Urinary bladder (tissue), 3 donors: ENCODE measurements at regions not wholly inside any gene's neighbourhood (a gene's known extent, or its start where the extent isn't known, plus 50 kb on each side); places are given as distances from the start of the nearest gene placed in this dataset.

ENCODE experiments used
- DNase-seq: peaks from one replicate; pipeline ENCODE4 v3.0.0-alpha.2; 2015; ENCODE audit errors: extremely low spot score
- H3K27ac ChIP-seq: one replicate; pipeline ENCODE4 v1.5.1; 2013; ENCODE audit warnings: low read depth, mild to moderate bottlenecking, moderate library complexity
- H3K36me3 ChIP-seq: one replicate; pipeline ENCODE4 v1.6.1; 2013; ENCODE audit warnings: mild to moderate bottlenecking, moderate library complexity; ENCODE audit not compliant: insufficient read depth
- H3K4me1 ChIP-seq: one replicate; pipeline ENCODE4 v1.6.1; 2013; ENCODE audit warnings: mild to moderate bottlenecking, moderate library complexity; ENCODE audit not compliant: insufficient read depth
- H3K4me3 ChIP-seq: one replicate; pipeline ENCODE4 v1.5.1; 2013; ENCODE audit warnings: low read depth, low read length
- WGBS: extraction: QIAGEN DNeasy Blood & Tissue Kit; methylation state at CpG from one replicate; pipeline ENCODE4 v1.1.7; 2013; 5-methylcytosine and 5-hydroxymethylcytosine counted together
- donor health status: healthy with polysubstance abuse.
- donor health status: healthy.

GRCh38 chr13:87259479-87260083 is 411.6 kb upstream of the SLITRK5 start:
- H3K36me3 ChIP-seq = no peaks in the 10 kb centered on the region
- no peak for DNase-seq
- H3K27ac ChIP-seq = no peak overlapping the region
- 29% methylated on average over 5 of the region's 5 CpGs for WGBS
- no peak overlapping the region for H3K4me3 ChIP-seq
- H3K4me1 ChIP-seq = no peaks in the 10 kb centered on the region

DNA sequence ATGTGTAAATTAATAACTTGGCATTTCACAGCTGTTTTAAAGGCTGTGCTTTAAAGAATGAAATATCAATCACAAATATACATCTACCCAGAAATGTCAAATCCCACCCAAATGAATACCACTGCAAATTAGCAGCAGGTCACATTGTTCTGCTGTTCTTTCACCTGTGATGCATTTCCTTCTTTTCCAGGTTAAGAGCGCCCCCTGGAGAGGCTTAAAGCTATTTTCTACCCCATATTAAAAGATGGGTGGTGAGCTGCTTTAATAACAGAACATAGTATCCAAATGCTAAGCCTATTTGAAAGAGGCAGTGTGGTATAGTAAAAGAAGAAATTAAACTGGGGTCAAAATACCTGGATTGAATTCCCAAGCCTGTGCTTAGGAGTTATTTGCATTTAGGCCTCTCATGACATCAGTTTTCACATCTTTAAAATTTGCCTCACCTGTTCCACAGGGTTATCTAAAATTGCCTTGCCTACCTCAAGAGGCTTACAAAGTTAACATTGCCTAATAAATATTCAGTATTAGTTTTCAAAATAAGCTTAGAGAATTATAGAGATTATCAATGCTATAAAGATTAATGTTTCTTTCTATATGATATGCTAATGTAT is 396.9 kb upstream of the SLITRK5 start:
- Histone ChIP-seq H3K4me1 (no peaks in the 10 kb centered on the region), H3K36me3 (no peaks in the 10 kb centered on the region), H3K27ac (no peak overlapping the region), H3K4me3 (no peak overlapping the region)
- DNase-seq = no peak
- 4% methylated on average over 1 of the region's 1 CpG for whole genome bisulfite sequencing

DNA sequence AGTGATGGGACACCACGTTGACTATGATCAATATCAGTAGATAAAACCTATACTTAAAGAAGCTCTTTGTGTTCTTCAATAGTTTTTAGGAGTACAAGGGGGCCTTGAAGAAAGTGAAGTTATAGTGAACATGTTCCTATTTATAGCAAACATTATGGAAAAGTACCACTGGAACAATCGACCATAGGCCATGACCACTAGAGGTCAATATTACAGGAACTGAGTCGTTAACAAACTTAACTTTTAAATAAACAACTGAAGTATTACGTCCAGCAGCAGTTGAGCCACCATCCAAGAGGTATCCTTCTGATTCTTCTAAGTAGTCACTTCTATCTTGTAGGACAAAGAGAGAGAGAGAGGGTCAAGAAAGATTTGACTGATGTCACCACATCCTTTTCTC is 391.0 kb upstream of the SLITRK5 start:
- Histone ChIP-seq H3K4me1 (no peaks in the 10 kb centered on the region), H3K27ac (no peak overlapping the region), H3K4me3 (no peak overlapping the region), H3K36me3 (no peaks in the 10 kb centered on the region)
- WGBS = 69% methylated on average over 4 of the region's 4 CpGs
- DNase-seq = no peak

GRCh38 chr13:87287721-87288120 is 383.4 kb upstream of the SLITRK5 start:
- 85% methylated on average over 3 of the region's 3 CpGs for WGBS
- H3K36me3 ChIP-seq = no peaks in the 10 kb centered on the region
- H3K4me1 ChIP-seq = no peaks in the 10 kb centered on the region
- H3K4me3 ChIP-seq = no peak overlapping the region
- no peak for DNase-seq
- H3K27ac ChIP-seq = no peak overlapping the region

GRCh38 chr13:87295636-87296035 is 375.5 kb upstream of the SLITRK5 start:
- Histone ChIP-seq H3K36me3 (no peaks in the 10 kb centered on the region), H3K27ac (no peak overlapping the region)

GRCh38 chr13:87302034-87302433 is 369.1 kb upstream of the SLITRK5 start:
- Histone ChIP-seq H3K36me3 (no peaks in the 10 kb centered on the region), H3K27ac (no peak overlapping the region), H3K4me1 (no peaks in the 10 kb centered on the region), H3K4me3 (no peak overlapping the region)
- WGBS = 73% methylated on average over 3 of the region's 3 CpGs
- DNase-seq = no peak

More at GRCh38 chr13:87295636-87296035, 375.5 kb upstream of the SLITRK5 start:
- no peak for DNase-seq
- H3K4me3 ChIP-seq = no peak overlapping the region
- H3K4me1 ChIP-seq = no peaks in the 10 kb centered on the region

GRCh38 chr13:87302931-87303330 is 368.2 kb upstream of the SLITRK5 start:
- H3K27ac ChIP-seq = no peak overlapping the region
- no peaks in the 10 kb centered on the region for H3K4me1 ChIP-seq
- DNase-seq = no peak
- H3K36me3 ChIP-seq = no peaks in the 10 kb centered on the region
- WGBS = 83% methylated on average over 1 of the region's 1 CpG
- no peak overlapping the region for H3K4me3 ChIP-seq

DNA sequence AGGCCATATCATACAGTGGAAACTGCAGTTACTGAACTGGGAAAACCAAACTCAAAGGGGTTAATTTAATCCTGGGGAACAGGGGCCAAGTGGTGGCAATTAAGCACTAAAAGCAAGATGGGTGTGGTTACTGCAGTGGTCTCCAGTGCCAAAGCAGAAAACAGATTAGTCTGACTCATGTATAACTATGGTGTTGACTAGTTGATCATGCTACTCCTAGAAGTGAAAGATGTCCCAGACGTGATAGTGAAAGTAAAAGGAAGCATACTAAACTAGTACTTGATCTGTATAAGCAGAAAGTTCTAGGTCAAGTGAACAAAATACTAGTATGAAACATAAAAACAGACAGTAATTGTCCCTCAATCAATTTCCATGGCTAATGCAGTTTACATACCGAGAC is 360.0 kb upstream of the SLITRK5 start:
- Histone ChIP-seq H3K36me3 (no peaks in the 10 kb centered on the region), H3K4me3 (no peak overlapping the region), H3K27ac (no peak overlapping the region), H3K4me1 (no peaks in the 10 kb centered on the region)
- 79% methylated on average over 2 of the region's 2 CpGs for WGBS
- no peak for DNase-seq

DNA sequence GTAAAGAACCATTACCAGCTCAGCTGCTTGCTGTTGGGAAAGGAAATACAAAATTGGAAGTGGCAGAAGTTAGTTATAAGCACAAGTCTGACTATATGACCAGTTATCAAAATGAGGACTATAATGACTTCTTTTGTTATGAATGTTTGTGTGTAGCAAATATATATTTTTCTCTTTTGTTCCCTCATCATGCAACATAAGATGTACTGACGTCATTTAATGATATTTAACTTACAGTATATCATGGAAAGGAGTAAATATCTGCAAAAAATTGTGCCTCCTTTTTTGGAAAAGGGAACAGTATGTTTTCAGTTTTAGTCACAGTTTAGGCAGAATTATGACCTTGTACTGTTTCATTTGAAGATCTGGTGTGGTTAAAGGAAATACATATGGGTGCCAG is 356.3 kb upstream of the SLITRK5 start:
- no peaks in the 10 kb centered on the region for H3K36me3 ChIP-seq
- WGBS = 77% methylated on average over 1 of the region's 1 CpG
- no peak overlapping the region for H3K27ac ChIP-seq
- H3K4me1 ChIP-seq = no peaks in the 10 kb centered on the region
- H3K4me3 ChIP-seq = no peak overlapping the region
- DNase-seq = no peak

GRCh38 chr13:87322386-87322785 is 348.8 kb upstream of the SLITRK5 start:
- DNase-seq = no peak
- Histone ChIP-seq H3K36me3 (no peaks in the 10 kb centered on the region), H3K4me1 (no peaks in the 10 kb centered on the region), H3K27ac (no peak overlapping the region), H3K4me3 (no peak overlapping the region)
- 93% methylated on average over 3 of the region's 3 CpGs for WGBS

GRCh38 chr13:87324558-87324957 is 346.6 kb upstream of the SLITRK5 start:
- 72% methylated on average over 3 of the region's 3 CpGs for WGBS
- Histone ChIP-seq H3K27ac (no peak overlapping the region), H3K36me3 (no peaks in the 10 kb centered on the region), H3K4me3 (no peak overlapping the region), H3K4me1 (no peaks in the 10 kb centered on the region)
- no peak for DNase-seq

- 42% methylated on average over 3 of the region's 3 CpGs for WGBS
- H3K4me3 ChIP-seq = no peak overlapping the region
- H3K4me1 ChIP-seq = no peaks in the 10 kb centered on the region
- DNase-seq = peak; percentile 8
- no peak overlapping the region for H3K27ac ChIP-seq
- H3K36me3 ChIP-seq = no peaks in the 10 kb centered on the region
These were observed 340.0 kb upstream of the SLITRK5 start for GRCh38 chr13:87331178-87331577.

DNA sequence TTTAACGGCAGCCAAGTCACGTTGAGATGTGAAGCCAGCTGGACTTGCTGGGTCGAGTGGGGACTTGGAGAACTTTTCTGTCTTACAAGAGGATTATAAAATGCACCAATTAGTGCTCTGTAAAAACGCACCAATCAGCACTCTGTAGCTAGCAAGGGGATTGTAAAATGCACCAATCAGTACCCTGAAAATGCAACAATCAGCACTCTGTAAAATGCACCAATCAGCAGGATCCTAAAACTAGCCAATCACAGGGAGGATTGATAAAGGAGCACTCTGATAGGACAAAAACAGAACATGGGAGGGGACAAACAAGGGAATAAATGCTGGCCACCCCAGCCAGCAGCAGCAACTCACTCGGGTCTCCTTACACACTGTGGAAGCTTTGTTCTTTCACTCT is 337.6 kb upstream of the SLITRK5 start:
- H3K4me1 ChIP-seq = no peaks in the 10 kb centered on the region
- H3K36me3 ChIP-seq = no peaks in the 10 kb centered on the region
- no peak for DNase-seq
- WGBS = 82% methylated on average over 5 of the region's 5 CpGs
- no peak overlapping the region for H3K27ac ChIP-seq
- no peak overlapping the region for H3K4me3 ChIP-seq

- 95% methylated on average over 8 of the region's 8 CpGs for WGBS
- Histone ChIP-seq H3K4me3 (no peak overlapping the region), H3K4me1 (no peaks in the 10 kb centered on the region), H3K27ac (no peak overlapping the region), H3K36me3 (no peaks in the 10 kb centered on the region)
- no peak for DNase-seq
These were observed 337.0 kb upstream of the SLITRK5 start for GRCh38 chr13:87334176-87334575.
